DOHH2 (cell line): ENCODE measurements at regions not wholly inside any gene's neighbourhood (a gene's known extent, or its start where the extent isn't known, plus 50 kb on each side); places are given as distances from the start of the nearest gene placed in this dataset.

ENCODE experiments used
- H3F3A ChIP-seq: fragments of 200-600 bp; sonication (generic), shearing (Covaris generic); 2 replicates; pipeline ENCODE4 v1.6.0; 2016; ENCODE audit warnings: antibody characterized with exemption, mild to moderate bottlenecking; ENCODE audit not compliant: control insufficient read depth, insufficient read depth
- H3K27ac ChIP-seq: fragments of 200-600 bp; sonication (generic); 2 replicates; pipeline ENCODE4 v1.5.1; 2014; ENCODE audit warnings: low read depth, mild to moderate bottlenecking, low read length, moderate library complexity
- H3K27me3 ChIP-seq: fragments of 200-600 bp; sonication (generic); 2 replicates; pipeline ENCODE4 v1.6.1; 2014; ENCODE audit warnings: mild to moderate bottlenecking, low read length, mixed read lengths; ENCODE audit not compliant: control insufficient read depth
- H3K36me3 ChIP-seq: fragments of 200-600 bp; sonication (generic); 2 replicates; pipeline ENCODE4 v1.6.1; 2014; ENCODE audit warnings: mild to moderate bottlenecking, low read length, moderate library complexity, mixed read lengths; ENCODE audit not compliant: control insufficient read depth
- H3K4me1 ChIP-seq: fragments of 200-600 bp; sonication (generic); 2 replicates; pipeline ENCODE4 v1.6.1; 2014; ENCODE audit warnings: mild to moderate bottlenecking, low read length, mixed read lengths; ENCODE audit not compliant: control insufficient read depth
- H3K4me2 ChIP-seq: fragments of 200-600 bp; sonication (generic); 2 replicates; pipeline ENCODE4 v1.6.0; 2014; ENCODE audit warnings: mild to moderate bottlenecking, low read length, moderate library complexity
- H3K4me3 ChIP-seq: fragments of 200-600 bp; sonication (generic); 2 replicates; pipeline ENCODE4 v1.5.1; 2014; ENCODE audit warnings: mild to moderate bottlenecking, low read length, mixed read lengths
- H3K79me2 ChIP-seq: fragments of 200-600 bp; sonication (generic); 2 replicates; pipeline ENCODE4 v1.6.1; 2014; ENCODE audit warnings: mild to moderate bottlenecking, low read length, mixed read lengths; ENCODE audit not compliant: control insufficient read depth
- H3K9me2 ChIP-seq: fragments of 200-600 bp; sonication (generic); replicated peaks from 2 replicates; pipeline ENCODE4 v1.6.1; 2014; ENCODE audit warnings: mild to moderate bottlenecking, low read length, mixed read lengths; ENCODE audit not compliant: control insufficient read depth
- H3K9me3 ChIP-seq: fragments of 200-600 bp; sonication (generic); 2 replicates; pipeline ENCODE4 v1.6.1; 2014; ENCODE audit warnings: antibody characterized with exemption, low read length, mixed read lengths; ENCODE audit not compliant: control insufficient read depth, insufficient read depth
- H4K20me1 ChIP-seq: fragments of 200-600 bp; sonication (generic); 2 replicates; pipeline ENCODE4 v1.6.0; 2014; ENCODE audit warnings: low read depth, mild to moderate bottlenecking, antibody characterized with exemption, low read length, moderate library complexity; ENCODE audit not compliant: control insufficient read depth, insufficient read depth
- EZH2phosphoT487 ChIP-seq: fragments of 200-600 bp; sonication (generic); IDR thresholded peaks from 2 replicates; pipeline ENCODE4 v1.6.1; 2017; ENCODE audit warnings: borderline replicate concordance, mild to moderate bottlenecking, antibody characterized with exemption, low read length, moderate library complexity, mixed read lengths
- TF ChIP-seq, protein P1 (sequence below): fragments of 200-600 bp; sonication (generic); IDR thresholded peaks from one replicate; pipeline ENCODE4 v1.5.1; 2014; ENCODE audit warnings: antibody characterized with exemption, mild to moderate bottlenecking, low read depth, low read length; ENCODE audit not compliant: poor library complexity, severe bottlenecking

DNA sequence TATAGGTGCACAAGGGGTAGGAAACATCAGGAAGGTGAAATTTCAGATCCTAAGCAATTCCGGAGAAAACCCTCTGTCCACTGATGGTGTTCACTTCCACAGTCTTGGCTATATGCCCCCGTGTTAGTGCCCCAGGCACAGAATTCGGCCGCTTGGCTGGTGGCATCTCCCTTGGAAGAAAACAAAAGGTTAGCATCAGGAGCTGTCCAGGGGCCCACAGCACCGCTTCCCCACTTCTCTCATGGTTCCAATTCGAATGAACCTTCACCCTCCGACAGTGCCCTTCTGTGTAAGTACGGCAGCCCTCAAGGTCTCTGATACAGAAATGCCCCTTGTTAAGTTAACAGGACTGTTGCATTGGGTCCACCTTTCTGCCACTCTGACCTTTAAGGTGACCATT lies 409.0 kb downstream of the GADD45G start:
- no peak for TF ChIP-seq EZH2phosphoT487
- TF ChIP-seq, protein P1, sequence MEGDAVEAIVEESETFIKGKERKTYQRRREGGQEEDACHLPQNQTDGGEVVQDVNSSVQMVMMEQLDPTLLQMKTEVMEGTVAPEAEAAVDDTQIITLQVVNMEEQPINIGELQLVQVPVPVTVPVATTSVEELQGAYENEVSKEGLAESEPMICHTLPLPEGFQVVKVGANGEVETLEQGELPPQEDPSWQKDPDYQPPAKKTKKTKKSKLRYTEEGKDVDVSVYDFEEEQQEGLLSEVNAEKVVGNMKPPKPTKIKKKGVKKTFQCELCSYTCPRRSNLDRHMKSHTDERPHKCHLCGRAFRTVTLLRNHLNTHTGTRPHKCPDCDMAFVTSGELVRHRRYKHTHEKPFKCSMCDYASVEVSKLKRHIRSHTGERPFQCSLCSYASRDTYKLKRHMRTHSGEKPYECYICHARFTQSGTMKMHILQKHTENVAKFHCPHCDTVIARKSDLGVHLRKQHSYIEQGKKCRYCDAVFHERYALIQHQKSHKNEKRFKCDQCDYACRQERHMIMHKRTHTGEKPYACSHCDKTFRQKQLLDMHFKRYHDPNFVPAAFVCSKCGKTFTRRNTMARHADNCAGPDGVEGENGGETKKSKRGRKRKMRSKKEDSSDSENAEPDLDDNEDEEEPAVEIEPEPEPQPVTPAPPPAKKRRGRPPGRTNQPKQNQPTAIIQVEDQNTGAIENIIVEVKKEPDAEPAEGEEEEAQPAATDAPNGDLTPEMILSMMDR, result no peak

DNA sequence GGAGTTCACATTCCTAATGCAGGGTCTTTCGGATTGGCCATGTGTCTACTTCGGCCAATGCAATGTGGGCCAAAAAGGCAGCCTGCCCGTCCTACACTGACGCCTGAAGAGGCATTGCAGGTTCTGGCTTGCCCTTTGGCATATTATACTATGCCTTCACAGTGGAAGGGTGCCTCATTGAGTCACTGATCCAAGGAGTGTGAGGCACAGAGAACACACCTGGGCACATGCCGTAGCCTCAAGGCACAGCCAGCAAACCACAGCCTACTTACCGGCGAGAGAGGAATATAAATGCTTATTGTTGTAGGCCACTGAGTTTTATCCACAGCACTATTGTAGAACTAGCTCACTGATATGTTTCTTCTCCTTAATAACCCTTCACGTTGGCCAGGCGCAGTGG lies 409.6 kb downstream of the GADD45G start:
- no peak for TF ChIP-seq EZH2phosphoT487
- TF ChIP-seq, protein P1, result no peak
- Histone ChIP-seq H3F3A (no peaks in the 10 kb centered on the region), H3K4me3 (no peak overlapping the region)

More for the DNA sequence above, 409.0 kb downstream of the GADD45G start:
- Histone ChIP-seq H3K27me3 (0 out of 2 replicates have a peak, but pooled peaks cover 3% of the 10 kb centered on the region), H3F3A (no peaks in the 10 kb centered on the region), H3K9me2 (no peaks in the 10 kb centered on the region), H3K4me2 (no peak overlapping the region), H4K20me1 (no peaks in the 10 kb centered on the region), H3K4me1 (peaks cover 7% of the 10 kb centered on the region), H3K27ac (no peak overlapping the region), H3K79me2 (no peaks in the 10 kb centered on the region), H3K4me3 (no peak overlapping the region), H3K36me3 (no peaks in the 10 kb centered on the region), H3K9me3 (no peaks in the 10 kb centered on the region)

DNA sequence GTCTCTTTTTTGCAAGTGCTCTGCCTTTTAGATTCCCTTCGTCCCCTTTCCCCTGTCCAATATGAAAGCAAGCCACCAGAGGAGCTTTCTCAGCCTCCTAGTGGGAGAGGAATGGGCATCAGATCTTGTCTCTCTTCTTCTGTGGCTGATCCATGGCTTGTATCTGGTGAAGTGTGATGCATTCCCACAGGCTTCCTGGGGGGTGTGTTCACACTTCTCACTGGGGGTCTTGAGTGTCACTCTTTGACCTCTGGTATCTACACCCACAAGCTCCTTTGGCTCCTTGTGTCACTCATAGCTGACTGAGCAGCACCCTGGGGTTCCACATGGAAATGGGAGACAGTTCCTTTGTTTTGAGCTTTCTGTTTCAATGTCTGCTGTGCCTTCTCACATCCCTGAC lies 411.5 kb downstream of the GADD45G start:
- Histone ChIP-seq H3F3A (no peaks in the 10 kb centered on the region), H3K27ac (no peak overlapping the region), H3K27me3 (no peaks in the 10 kb centered on the region), H3K4me1 (no peaks in the 10 kb centered on the region), H3K9me3 (no peaks in the 10 kb centered on the region), H3K4me3 (no peak overlapping the region), H3K4me2 (no peak overlapping the region), H3K36me3 (no peaks in the 10 kb centered on the region), H3K9me2 (no peaks in the 10 kb centered on the region), H3K79me2 (no peaks in the 10 kb centered on the region), H4K20me1 (no peaks in the 10 kb centered on the region)
- TF ChIP-seq, protein P1, result no peak
- TF ChIP-seq EZH2phosphoT487, result no peak

More for the DNA sequence above, 409.6 kb downstream of the GADD45G start:
- no peak overlapping the region for H3K27ac ChIP-seq
- no peak overlapping the region for H3K4me2 ChIP-seq
- H3K9me2 ChIP-seq, result no peaks in the 10 kb centered on the region
- H3K9me3 ChIP-seq, result no peaks in the 10 kb centered on the region
- H4K20me1 ChIP-seq, result no peaks in the 10 kb centered on the region
- no peaks in the 10 kb centered on the region for H3K79me2 ChIP-seq
- H3K36me3 ChIP-seq, result no peaks in the 10 kb centered on the region
- H3K4me1 ChIP-seq, result peaks cover 4% of the 10 kb centered on the region
- no peaks in the 10 kb centered on the region for H3K27me3 ChIP-seq
